Right kidney (tissue), 1 donor: ENCODE measurements at regions not wholly inside any gene's neighbourhood (a gene's known extent, or its start where the extent isn't known, plus 50 kb on each side); places are given as distances from the start of the nearest gene placed in this dataset.
"Not testable (repeated sequence)": the region's sequence is repeated elsewhere in the genome, so short reads cannot be mapped to it uniquely, and the experiment has no call there.

Experiments used
- DNase-seq: peaks from one replicate; pipeline ENCODE4 v3.0.0-alpha.2; 2016

DNA sequence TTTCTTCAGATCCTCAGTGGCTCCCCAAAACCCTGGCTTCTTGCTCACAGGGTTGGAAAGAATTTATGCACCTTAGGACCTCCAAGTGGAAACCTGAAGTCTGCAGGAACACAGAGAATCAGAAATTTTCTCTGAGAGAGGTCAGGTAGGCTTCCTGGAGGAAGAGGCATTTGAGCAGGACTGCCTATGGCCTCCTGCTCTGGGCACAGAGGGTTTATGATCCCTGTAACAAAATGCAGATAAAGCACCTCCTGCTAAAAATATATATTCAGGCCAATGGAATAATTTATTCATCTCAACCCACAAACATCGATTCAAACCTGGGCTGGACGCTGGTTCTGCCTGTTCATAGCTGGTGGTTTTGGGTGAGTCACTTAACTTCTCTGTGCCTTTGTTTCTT, 68.1 kb upstream of the FGF3 start:
- no peak for DNase-seq

- DNase-seq = no peak
Observed at GRCh38 chr11:69887841-69888427, 68.7 kb upstream of the FGF3 start.

DNA sequence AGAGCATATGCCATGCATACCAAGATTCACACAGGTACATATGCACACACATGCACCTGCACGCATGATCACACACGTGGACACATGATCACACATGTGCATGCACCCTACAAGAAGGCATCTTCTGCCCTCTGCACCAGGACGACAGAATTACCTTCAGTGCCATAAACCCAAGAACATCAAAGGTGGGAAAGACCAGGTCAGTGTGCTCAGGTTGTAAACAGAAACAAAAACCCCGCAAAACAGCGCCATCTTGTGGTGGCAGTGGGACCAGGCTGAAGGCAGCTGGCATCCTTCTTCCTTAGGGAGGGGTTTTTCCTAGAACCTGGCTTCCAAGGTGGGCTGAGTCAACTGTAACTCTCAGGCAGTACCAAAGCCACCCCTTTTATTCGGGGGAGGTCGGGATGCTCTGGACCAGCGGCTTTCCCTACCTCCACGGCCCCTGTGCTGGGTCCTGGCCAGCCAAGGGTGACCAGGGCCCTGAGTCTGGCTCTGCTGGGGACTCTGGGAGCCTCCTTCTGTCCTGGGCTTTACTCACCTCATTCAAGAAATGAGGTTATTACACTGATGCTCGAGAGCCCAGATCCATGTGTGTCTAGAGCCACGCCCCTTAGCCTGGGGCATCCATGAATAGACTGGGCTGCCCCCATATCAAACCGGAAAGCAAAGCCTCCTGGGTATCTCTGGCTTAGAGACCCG, 69.4 kb upstream of the FGF3 start:
- peak; percentile 60 for DNase-seq

- no peak for DNase-seq
Observed at GRCh38 chr11:69889400-69890318, 70.4 kb upstream of the FGF3 start.

GRCh38 chr11:69890476-69890875, 71.3 kb upstream of the FGF3 start:
- no peak for DNase-seq

- no peak for DNase-seq
Observed at GRCh38 chr11:69891421-69892236, 72.4 kb upstream of the FGF3 start.

GRCh38 chr11:69892237-69892985, 73.2 kb upstream of the FGF3 start:
- no peak for DNase-seq

DNA sequence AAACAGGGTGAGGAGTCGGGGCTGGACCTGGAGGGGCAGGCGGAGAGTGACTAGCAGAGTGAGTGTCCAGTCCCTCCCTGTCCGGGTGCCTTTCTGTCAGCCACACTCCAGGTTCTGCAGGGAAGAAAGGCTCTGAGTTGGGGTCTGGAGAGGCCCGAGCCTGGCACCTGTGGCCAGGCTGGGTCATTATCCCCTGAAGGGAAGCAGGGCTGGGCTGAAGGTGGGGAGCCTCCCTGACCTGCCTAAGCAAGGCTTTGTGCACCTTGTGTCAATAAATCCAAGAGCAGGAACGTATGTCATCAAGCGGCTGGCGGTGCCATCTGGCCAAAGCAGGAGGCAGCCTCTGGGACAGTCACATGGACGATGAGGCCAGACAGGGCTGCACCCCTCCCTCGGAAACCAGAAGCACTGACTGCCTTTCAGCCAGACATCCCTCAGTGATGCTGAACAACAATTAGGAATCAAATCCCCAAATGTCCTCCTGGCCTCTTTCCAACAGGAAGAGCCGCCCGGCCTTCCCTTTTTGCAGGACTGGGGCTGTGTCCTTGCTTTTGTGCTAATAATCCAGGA, 73.9 kb upstream of the FGF3 start:
- DNase-seq = no peak

GRCh38 chr11:69893631-69894030, 74.4 kb upstream of the FGF3 start:
- no peak for DNase-seq

- DNase-seq = no peak
Observed at GRCh38 chr11:69894181-69894611, 75.0 kb upstream of the FGF3 start.

- no peak for DNase-seq
Observed at GRCh38 chr11:69894648-69895047, 75.4 kb upstream of the FGF3 start.

GRCh38 chr11:69896250-69896649, 77.0 kb upstream of the FGF3 start:
- no peak for DNase-seq

- DNase-seq = no peak
Observed at GRCh38 chr11:69898123-69898522, 78.9 kb upstream of the FGF3 start.

- DNase-seq = no peak
Observed at GRCh38 chr11:69899957-69900821, 81.0 kb upstream of the FGF3 start.

DNA sequence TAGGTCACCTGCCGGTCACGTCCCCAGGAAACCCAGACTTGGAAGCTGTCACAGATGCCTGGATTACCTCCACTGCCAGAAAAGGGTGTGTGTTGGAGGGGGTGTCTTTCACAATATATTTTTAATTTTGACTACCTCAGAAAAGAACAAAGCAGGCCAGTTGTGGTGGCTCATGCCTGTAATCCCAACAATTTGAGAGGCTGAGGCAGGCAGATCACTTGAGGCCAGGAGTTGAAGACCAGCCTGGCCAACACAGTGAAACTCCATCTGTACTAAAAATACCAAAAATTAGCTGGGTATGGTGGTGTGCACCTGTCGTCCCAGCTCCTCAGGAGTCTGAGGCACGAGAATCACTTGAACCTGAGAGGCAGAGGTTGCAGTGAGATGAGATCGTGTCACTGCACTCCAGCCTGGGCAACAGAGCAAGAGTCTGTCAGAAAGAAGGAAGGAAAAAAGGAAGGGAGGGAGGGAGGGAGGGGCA, 81.6 kb upstream of the FGF3 start:
- not testable (repeated sequence) for DNase-seq

GRCh38 chr11:69902337-69902736, 83.1 kb upstream of the FGF3 start:
- DNase-seq = no peak

GRCh38 chr11:69903211-69903610, 84.0 kb upstream of the FGF3 start:
- DNase-seq = no peak

GRCh38 chr11:69904161-69904973, 85.2 kb upstream of the FGF3 start:
- no peak for DNase-seq

GRCh38 chr11:69904974-69905535, 85.8 kb upstream of the FGF3 start:
- no peak for DNase-seq
